ENCODE measurements at regions not wholly inside any gene's neighbourhood (a gene's known extent, or its start where the extent isn't known, plus 50 kb on each side); places are given as distances from the start of the nearest gene placed in this dataset.
A peak's percentile ranks its signal among the peaks of the same experiment; 100 is the strongest.

- no peak for DNase-seq (ENCODE audit: low read depth in 2 of 3, low spot score in 2 of 3)
Observed at GRCh38 chr10:62623223-62623622, 181.3 kb upstream of the ADO start.

GRCh38 chr10:62625484-62625883 is 179.0 kb upstream of the ADO start:
- no peak for DNase-seq (ENCODE audit: low read depth in 2 of 3, low spot score in 2 of 3)

GRCh38 chr10:62626079-62626478 is 178.4 kb upstream of the ADO start:
- no peak for DNase-seq (ENCODE audit: low read depth in 2 of 3, low spot score in 2 of 3)

GRCh38 chr10:62626817-62627216 is 177.7 kb upstream of the ADO start:
- no peak for DNase-seq (ENCODE audit: low read depth in 2 of 3, low spot score in 2 of 3)

GRCh38 chr10:62627983-62628382 is 176.5 kb upstream of the ADO start:
- no peak for DNase-seq (ENCODE audit: low read depth in 2 of 3, low spot score in 2 of 3)

- no peak for DNase-seq (ENCODE audit: low read depth in 2 of 3, low spot score in 2 of 3)
Observed at GRCh38 chr10:62631241-62631640, 173.3 kb upstream of the ADO start.

- DNase-seq (ENCODE audit: low read depth in 2 of 3, low spot score in 2 of 3): no peak
Observed at GRCh38 chr10:62632071-62632809, 172.3 kb upstream of the ADO start.

- no peak for DNase-seq (ENCODE audit: low read depth in 2 of 3, low spot score in 2 of 3)
Observed at GRCh38 chr10:62633976-62634375, 170.5 kb upstream of the ADO start.

- DNase-seq (ENCODE audit: low read depth in 2 of 3, low spot score in 2 of 3): no peak
Observed at GRCh38 chr10:62634576-62634975, 169.9 kb upstream of the ADO start.

- DNase-seq (ENCODE audit: low read depth in 2 of 3, low spot score in 2 of 3): no peak
Observed at GRCh38 chr10:62635127-62635526, 169.4 kb upstream of the ADO start.

- no peak for DNase-seq (ENCODE audit: low read depth in 2 of 3, low spot score in 2 of 3)
Observed at GRCh38 chr10:62636825-62637248, 167.7 kb upstream of the ADO start.

- peak in 2 of 3 experiments; percentile 34 to 49 for DNase-seq (ENCODE audit: low read depth in 2 of 3, low spot score in 2 of 3)
Observed at GRCh38 chr10:62637249-62638061, 167.1 kb upstream of the ADO start.

GRCh38 chr10:62638062-62638477 is 166.4 kb upstream of the ADO start:
- no peak for DNase-seq (ENCODE audit: low read depth in 2 of 3, low spot score in 2 of 3)

- DNase-seq (ENCODE audit: low read depth in 2 of 3, low spot score in 2 of 3): no peak
Observed at GRCh38 chr10:62639144-62639543, 165.4 kb upstream of the ADO start.

- no peak for DNase-seq (ENCODE audit: low read depth in 2 of 3, low spot score in 2 of 3)
Observed at GRCh38 chr10:62640411-62640810, 164.1 kb upstream of the ADO start.

- DNase-seq (ENCODE audit: low read depth in 2 of 3, low spot score in 2 of 3): no peak
Observed at GRCh38 chr10:62643606-62644587, 160.6 kb upstream of the ADO start.

- DNase-seq (ENCODE audit: low read depth in 2 of 3, low spot score in 2 of 3): no peak
Observed at GRCh38 chr10:62647375-62648092, 157.0 kb upstream of the ADO start.

- no peak for DNase-seq (ENCODE audit: low read depth in 2 of 3, low spot score in 2 of 3)
Observed at GRCh38 chr10:62648921-62649320, 155.6 kb upstream of the ADO start.

- no peak for DNase-seq (ENCODE audit: low read depth in 2 of 3, low spot score in 2 of 3)
Observed at GRCh38 chr10:62650411-62650810, 154.1 kb upstream of the ADO start.

- no peak for DNase-seq (ENCODE audit: low read depth in 2 of 3, low spot score in 2 of 3)
Observed at GRCh38 chr10:62651341-62651740, 153.2 kb upstream of the ADO start.

GRCh38 chr10:62652114-62652513 is 152.4 kb upstream of the ADO start:
- no peak for DNase-seq (ENCODE audit: low read depth in 2 of 3, low spot score in 2 of 3)
